SK-N-SH (cell line): ENCODE measurements at regions not wholly inside any gene's neighbourhood (a gene's known extent, or its start where the extent isn't known, plus 50 kb on each side); places are given as distances from the start of the nearest gene placed in this dataset.

Source experiments
- CTCF ChIA-PET: fragments of 300-600, 350-600 bp; formaldehyde crosslinking; extraction: SDS; loops from one replicate; lab custom pipeline; 2021; lab: Yijun Ruan, JAX
- POLR2A ChIA-PET: fragments of 350-600 bp; sonication (Branson Sonifier 250); formaldehyde crosslinking; extraction: SDS; loops from one replicate; lab custom pipeline; 2020; ENCODE audit warnings: antibody characterized with exemption, inconsistent platforms; lab: Yijun Ruan, JAX
- DNase-seq: peaks from one replicate; pipeline ENCODE4 v3.0.0; 2012
- H2AFZ ChIP-seq: fragments of 200-600 bp; sonication (generic); 2 replicates; pipeline ENCODE4 v1.8.1; 2016; ENCODE audit warnings: antibody characterized with exemption, mild to moderate bottlenecking, low read depth
- H3F3A ChIP-seq: fragments of 200-600 bp; sonication (generic); replicated peaks from 2 replicates; pipeline ENCODE3; 2016; ENCODE audit warnings: antibody characterized with exemption, mild to moderate bottlenecking; ENCODE audit not compliant: insufficient read depth
- H3K27ac ChIP-seq, 2 experiments: fragments of 200-500 bp in 1 of 2; fragments of 200-600 bp in 1 of 2; sonication (Bioruptor generic) in 1 of 2; sonication (generic), shearing (Covaris generic) in 1 of 2; 2 replicates each; pipeline versions ENCODE4 v1.5.1 to v1.6.1; 2014 to 2016; ENCODE audit warnings: low read depth in 2 of 2, inconsistent platforms in 1 of 2, low read length in 1 of 2, mild to moderate bottlenecking in 1 of 2, mixed read lengths in 1 of 2
- H3K27me3 ChIP-seq: fragments of 200-600 bp; sonication (generic), shearing (Covaris generic); 2 replicates; pipeline ENCODE4 v1.6.1; 2016; ENCODE audit warnings: mixed run types; ENCODE audit not compliant: insufficient read depth
- H3K36me3 ChIP-seq, 2 experiments: fragments of 200-500 bp in 1 of 2; fragments of 200-600 bp in 1 of 2; sonication (Bioruptor generic) in 1 of 2; sonication (generic) in 1 of 2; replicated peaks in 1 of 2; 2 replicates each; pipeline versions ENCODE3 to v1.5.1; 2014 to 2016; ENCODE audit warnings: low read length in 1 of 2, mild to moderate bottlenecking in 1 of 2; ENCODE audit not compliant: insufficient read depth in 2 of 2, control insufficient read depth in 1 of 2
- H3K4me1 ChIP-seq, 2 experiments: fragments of 200-500 bp in 1 of 2; fragments of 200-600 bp in 1 of 2; sonication (Bioruptor generic) in 1 of 2; sonication (generic), shearing (Covaris generic) in 1 of 2; 2 replicates each; pipeline versions ENCODE4 v1.5.1 to v1.6.1; 2014 to 2016; ENCODE audit warnings: low read depth in 1 of 2, low read length in 1 of 2, mixed run types in 1 of 2; ENCODE audit not compliant: insufficient read depth in 2 of 2, control insufficient read depth in 1 of 2
- H3K4me2 ChIP-seq: fragments of 200-600 bp; sonication (generic), shearing (Covaris generic); 2 replicates; pipeline ENCODE4 v1.6.1; 2017; ENCODE audit warnings: mixed run types
- H3K4me3 ChIP-seq, 2 experiments: fragments of 200-500 bp in 1 of 2; fragments of 200-600 bp in 1 of 2; sonication (Bioruptor generic) in 1 of 2; sonication (generic), shearing (Covaris generic) in 1 of 2; 2 replicates each; pipeline versions ENCODE4 v1.5.1 to v1.8.1; 2014 to 2016; ENCODE audit warnings: low read depth in 2 of 2, inconsistent platforms in 1 of 2, low read length in 1 of 2, mild to moderate bottlenecking in 1 of 2, mixed read lengths in 1 of 2, moderate library complexity in 1 of 2
- H3K79me2 ChIP-seq: fragments of 200-600 bp; sonication (generic); 2 replicates; pipeline ENCODE4 v1.8.1; 2017; ENCODE audit warnings: mild to moderate bottlenecking; ENCODE audit not compliant: insufficient read depth
- H3K9ac ChIP-seq: fragments of 200-600 bp; sonication (generic); 2 replicates; pipeline ENCODE4 v1.6.1; 2017; ENCODE audit warnings: mixed run types
- H3K9me2 ChIP-seq: fragments of 200-600 bp; sonication (generic); 2 replicates; pipeline ENCODE4 v1.6.1; 2017; ENCODE audit warnings: mixed run types
- H3K9me3 ChIP-seq: fragments of 200-600 bp; sonication (generic); 2 replicates; pipeline ENCODE4 v1.6.1; 2017; ENCODE audit warnings: mixed run types, mild to moderate bottlenecking, moderate library complexity
- H4K20me1 ChIP-seq: fragments of 200-600 bp; sonication (generic); 2 replicates; pipeline ENCODE4 v1.6.1; 2017; ENCODE audit warnings: mild to moderate bottlenecking, mixed run types; ENCODE audit not compliant: insufficient read depth
- CHD2 ChIP-seq: fragments of 150-350 bp; IDR thresholded peaks from 2 replicates; pipeline ENCODE4 v1.6.1; 2018; ENCODE audit warnings: low read length; ENCODE audit not compliant: partially characterized antibody
- ELF1 ChIP-seq: IDR thresholded peaks from 2 replicates; pipeline ENCODE4 v1.4.0; 2012
- EZH2phosphoT487 ChIP-seq: fragments of 200-600 bp; sonication (generic); IDR thresholded peaks from 2 replicates; pipeline ENCODE4 v1.6.1; 2017; ENCODE audit warnings: low read depth, mixed run types, mild to moderate bottlenecking, antibody characterized with exemption, moderate library complexity, borderline replicate concordance
- FOXJ3 ChIP-seq: sonication (generic); formaldehyde crosslinking; IDR thresholded peaks from 2 replicates; pipeline ENCODE4 v1.5.1; 2020; ENCODE audit warnings: mild to moderate bottlenecking, missing genetic modification reagents
- GABPA ChIP-seq: IDR thresholded peaks from 2 replicates; pipeline ENCODE4 v1.4.0; 2012; ENCODE audit warnings: low read depth, mild to moderate bottlenecking
- MXI1 ChIP-seq: IDR thresholded peaks from 2 replicates; pipeline ENCODE4 v1.6.1; 2012; ENCODE audit warnings: mild to moderate bottlenecking, low read depth, low read length, improper control_type of control experiment
- NFIC ChIP-seq: IDR thresholded peaks from 2 replicates; pipeline ENCODE4 v1.4.0; 2012; ENCODE audit warnings: borderline replicate concordance
- POLR2AphosphoS5 ChIP-seq: IDR thresholded peaks from 2 replicates; pipeline ENCODE4 v1.6.1; 2012; ENCODE audit warnings: low read depth, low read length
- RFX5 ChIP-seq: IDR thresholded peaks from 2 replicates; pipeline ENCODE4 v1.6.1; 2012; ENCODE audit warnings: mild to moderate bottlenecking, improper control_type of control experiment, low read length
- RXRA ChIP-seq: IDR thresholded peaks from 2 replicates; pipeline ENCODE4 v1.4.0; 2012; ENCODE audit warnings: low read depth, mild to moderate bottlenecking, borderline replicate concordance
- SIN3A ChIP-seq: IDR thresholded peaks from 2 replicates; pipeline ENCODE4 v1.6.1; 2012; ENCODE audit warnings: low read depth, mild to moderate bottlenecking, low read length, moderate library complexity, borderline replicate concordance
- TCF12 ChIP-seq: IDR thresholded peaks from 2 replicates; pipeline ENCODE4 v1.4.0; 2012
- YY1 ChIP-seq: IDR thresholded peaks from 2 replicates; pipeline ENCODE4 v1.4.0; 2012; ENCODE audit warnings: low read depth, mild to moderate bottlenecking
- WGBS: methylation state at CpG from one replicate; pipeline ENCODE4 v1.1.6; 2017; ENCODE audit warnings: low lambda C conversion rate; 5-methylcytosine and 5-hydroxymethylcytosine counted together
- TF ChIP-seq, protein P1 (sequence below): fragments of 200-600 bp; sonication (generic); IDR thresholded peaks from 2 replicates; pipeline ENCODE4 v1.6.1; 2017; ENCODE audit warnings: antibody characterized with exemption, mild to moderate bottlenecking, moderate library complexity
- TF ChIP-seq, protein P2 (sequence below): IDR thresholded peaks from 2 replicates; pipeline ENCODE4; 2012
- TF ChIP-seq, protein P3 (sequence below): fragments of 150-350 bp; IDR thresholded peaks from 2 replicates; pipeline ENCODE4 v1.6.1; 2016; ENCODE audit warnings: mild to moderate bottlenecking, low read depth, low read length
- TF ChIP-seq, protein P4 (sequence below): IDR thresholded peaks from 2 replicates; pipeline ENCODE4 v1.4.0; 2012; ENCODE audit warnings: low read depth, borderline replicate concordance
- TF ChIP-seq, protein P5 (sequence below): IDR thresholded peaks from 2 replicates; pipeline ENCODE4 v1.6.1; 2012; ENCODE audit warnings: mild to moderate bottlenecking, low read depth, low read length, moderate library complexity
- TF ChIP-seq, protein P6 (sequence below): fragments of 150-350 bp; IDR thresholded peaks from 2 replicates; pipeline ENCODE4 v1.6.1; 2017; ENCODE audit warnings: antibody characterized with exemption, low read length, low read depth, borderline replicate concordance

DNA sequence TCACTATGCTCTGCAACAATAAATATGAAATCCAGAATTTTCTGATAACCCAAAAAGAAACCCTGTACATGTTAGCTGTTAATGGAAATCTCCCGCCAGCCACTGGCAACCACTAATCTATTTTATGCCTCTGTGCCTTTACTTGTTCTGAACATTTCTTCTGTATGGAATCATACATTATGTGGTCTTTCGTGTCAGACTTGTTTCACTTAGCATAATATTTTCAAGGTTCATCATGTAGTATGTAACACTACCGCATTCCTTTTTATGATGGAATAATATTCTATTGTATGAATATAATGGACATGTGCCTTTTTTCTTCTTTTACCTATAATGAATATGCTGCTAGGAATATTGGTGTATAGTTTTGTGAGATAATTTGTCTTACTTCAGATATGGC is 1123.3 kb downstream of the EFNB2 start:
- H3K4me1 ChIP-seq: no peaks in the 10 kb centered on the region
- H3K27me3 ChIP-seq: no peaks in the 10 kb centered on the region
- TF ChIP-seq SIN3A (no peak), EZH2phosphoT487 (no peak), POLR2AphosphoS5 (no peak), ELF1 (no peak), TCF12 (no peak), YY1 (no peak), CHD2 (no peak), NFIC (no peak), FOXJ3 (CRISPR knock-in tag) (no peak), RXRA (no peak), MXI1 (no peak), GABPA (no peak), RFX5 (no peak)
- TF ChIP-seq, protein P1, sequence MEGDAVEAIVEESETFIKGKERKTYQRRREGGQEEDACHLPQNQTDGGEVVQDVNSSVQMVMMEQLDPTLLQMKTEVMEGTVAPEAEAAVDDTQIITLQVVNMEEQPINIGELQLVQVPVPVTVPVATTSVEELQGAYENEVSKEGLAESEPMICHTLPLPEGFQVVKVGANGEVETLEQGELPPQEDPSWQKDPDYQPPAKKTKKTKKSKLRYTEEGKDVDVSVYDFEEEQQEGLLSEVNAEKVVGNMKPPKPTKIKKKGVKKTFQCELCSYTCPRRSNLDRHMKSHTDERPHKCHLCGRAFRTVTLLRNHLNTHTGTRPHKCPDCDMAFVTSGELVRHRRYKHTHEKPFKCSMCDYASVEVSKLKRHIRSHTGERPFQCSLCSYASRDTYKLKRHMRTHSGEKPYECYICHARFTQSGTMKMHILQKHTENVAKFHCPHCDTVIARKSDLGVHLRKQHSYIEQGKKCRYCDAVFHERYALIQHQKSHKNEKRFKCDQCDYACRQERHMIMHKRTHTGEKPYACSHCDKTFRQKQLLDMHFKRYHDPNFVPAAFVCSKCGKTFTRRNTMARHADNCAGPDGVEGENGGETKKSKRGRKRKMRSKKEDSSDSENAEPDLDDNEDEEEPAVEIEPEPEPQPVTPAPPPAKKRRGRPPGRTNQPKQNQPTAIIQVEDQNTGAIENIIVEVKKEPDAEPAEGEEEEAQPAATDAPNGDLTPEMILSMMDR: no peak
- TF ChIP-seq, protein P2, sequence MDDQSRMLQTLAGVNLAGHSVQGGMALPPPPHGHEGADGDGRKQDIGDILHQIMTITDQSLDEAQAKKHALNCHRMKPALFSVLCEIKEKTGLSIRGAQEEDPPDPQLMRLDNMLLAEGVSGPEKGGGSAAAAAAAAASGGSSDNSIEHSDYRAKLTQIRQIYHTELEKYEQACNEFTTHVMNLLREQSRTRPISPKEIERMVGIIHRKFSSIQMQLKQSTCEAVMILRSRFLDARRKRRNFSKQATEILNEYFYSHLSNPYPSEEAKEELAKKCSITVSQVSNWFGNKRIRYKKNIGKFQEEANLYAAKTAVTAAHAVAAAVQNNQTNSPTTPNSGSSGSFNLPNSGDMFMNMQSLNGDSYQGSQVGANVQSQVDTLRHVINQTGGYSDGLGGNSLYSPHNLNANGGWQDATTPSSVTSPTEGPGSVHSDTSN: no peak
- TF ChIP-seq, protein P3, sequence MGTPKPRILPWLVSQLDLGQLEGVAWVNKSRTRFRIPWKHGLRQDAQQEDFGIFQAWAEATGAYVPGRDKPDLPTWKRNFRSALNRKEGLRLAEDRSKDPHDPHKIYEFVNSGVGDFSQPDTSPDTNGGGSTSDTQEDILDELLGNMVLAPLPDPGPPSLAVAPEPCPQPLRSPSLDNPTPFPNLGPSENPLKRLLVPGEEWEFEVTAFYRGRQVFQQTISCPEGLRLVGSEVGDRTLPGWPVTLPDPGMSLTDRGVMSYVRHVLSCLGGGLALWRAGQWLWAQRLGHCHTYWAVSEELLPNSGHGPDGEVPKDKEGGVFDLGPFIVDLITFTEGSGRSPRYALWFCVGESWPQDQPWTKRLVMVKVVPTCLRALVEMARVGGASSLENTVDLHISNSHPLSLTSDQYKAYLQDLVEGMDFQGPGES: no peak
- TF ChIP-seq, protein P4, sequence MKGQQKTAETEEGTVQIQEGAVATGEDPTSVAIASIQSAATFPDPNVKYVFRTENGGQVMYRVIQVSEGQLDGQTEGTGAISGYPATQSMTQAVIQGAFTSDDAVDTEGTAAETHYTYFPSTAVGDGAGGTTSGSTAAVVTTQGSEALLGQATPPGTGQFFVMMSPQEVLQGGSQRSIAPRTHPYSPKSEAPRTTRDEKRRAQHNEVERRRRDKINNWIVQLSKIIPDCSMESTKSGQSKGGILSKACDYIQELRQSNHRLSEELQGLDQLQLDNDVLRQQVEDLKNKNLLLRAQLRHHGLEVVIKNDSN: no peak
- TF ChIP-seq, protein P5, sequence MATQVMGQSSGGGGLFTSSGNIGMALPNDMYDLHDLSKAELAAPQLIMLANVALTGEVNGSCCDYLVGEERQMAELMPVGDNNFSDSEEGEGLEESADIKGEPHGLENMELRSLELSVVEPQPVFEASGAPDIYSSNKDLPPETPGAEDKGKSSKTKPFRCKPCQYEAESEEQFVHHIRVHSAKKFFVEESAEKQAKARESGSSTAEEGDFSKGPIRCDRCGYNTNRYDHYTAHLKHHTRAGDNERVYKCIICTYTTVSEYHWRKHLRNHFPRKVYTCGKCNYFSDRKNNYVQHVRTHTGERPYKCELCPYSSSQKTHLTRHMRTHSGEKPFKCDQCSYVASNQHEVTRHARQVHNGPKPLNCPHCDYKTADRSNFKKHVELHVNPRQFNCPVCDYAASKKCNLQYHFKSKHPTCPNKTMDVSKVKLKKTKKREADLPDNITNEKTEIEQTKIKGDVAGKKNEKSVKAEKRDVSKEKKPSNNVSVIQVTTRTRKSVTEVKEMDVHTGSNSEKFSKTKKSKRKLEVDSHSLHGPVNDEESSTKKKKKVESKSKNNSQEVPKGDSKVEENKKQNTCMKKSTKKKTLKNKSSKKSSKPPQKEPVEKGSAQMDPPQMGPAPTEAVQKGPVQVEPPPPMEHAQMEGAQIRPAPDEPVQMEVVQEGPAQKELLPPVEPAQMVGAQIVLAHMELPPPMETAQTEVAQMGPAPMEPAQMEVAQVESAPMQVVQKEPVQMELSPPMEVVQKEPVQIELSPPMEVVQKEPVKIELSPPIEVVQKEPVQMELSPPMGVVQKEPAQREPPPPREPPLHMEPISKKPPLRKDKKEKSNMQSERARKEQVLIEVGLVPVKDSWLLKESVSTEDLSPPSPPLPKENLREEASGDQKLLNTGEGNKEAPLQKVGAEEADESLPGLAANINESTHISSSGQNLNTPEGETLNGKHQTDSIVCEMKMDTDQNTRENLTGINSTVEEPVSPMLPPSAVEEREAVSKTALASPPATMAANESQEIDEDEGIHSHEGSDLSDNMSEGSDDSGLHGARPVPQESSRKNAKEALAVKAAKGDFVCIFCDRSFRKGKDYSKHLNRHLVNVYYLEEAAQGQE: no peak
- TF ChIP-seq, protein P6, sequence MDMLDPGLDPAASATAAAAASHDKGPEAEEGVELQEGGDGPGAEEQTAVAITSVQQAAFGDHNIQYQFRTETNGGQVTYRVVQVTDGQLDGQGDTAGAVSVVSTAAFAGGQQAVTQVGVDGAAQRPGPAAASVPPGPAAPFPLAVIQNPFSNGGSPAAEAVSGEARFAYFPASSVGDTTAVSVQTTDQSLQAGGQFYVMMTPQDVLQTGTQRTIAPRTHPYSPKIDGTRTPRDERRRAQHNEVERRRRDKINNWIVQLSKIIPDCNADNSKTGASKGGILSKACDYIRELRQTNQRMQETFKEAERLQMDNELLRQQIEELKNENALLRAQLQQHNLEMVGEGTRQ: no peak
- TF ChIP-seq, all 33 proteins: peak for 0
- no peaks in the 10 kb centered on the region for H3K79me2 ChIP-seq
- no peaks in the 10 kb centered on the region for H3K9me3 ChIP-seq
- H3K9ac ChIP-seq: no peak overlapping the region
- H3K9me2 ChIP-seq: no peaks in the 10 kb centered on the region
- 79% methylated on average over 3 of the region's 3 CpGs for WGBS
- no peaks in the 10 kb centered on the region for H4K20me1 ChIP-seq
- no peaks in the 10 kb centered on the region for H3F3A ChIP-seq
- no peak overlapping the region for H2AFZ ChIP-seq
- POLR2A ChIA-PET: no interaction called here
- no peaks in the 10 kb centered on the region for H3K36me3 ChIP-seq
- CTCF ChIA-PET: no interaction called here
- DNase-seq: no peak
- no peak overlapping the region for H3K27ac ChIP-seq
- H3K4me3 ChIP-seq: no peak overlapping the region
- H3K4me2 ChIP-seq: no peak overlapping the region
